ENCODE measurements at regions not wholly inside any gene's neighbourhood (a gene's known extent, or its start where the extent isn't known, plus 50 kb on each side); places are given as distances from the start of the nearest gene placed in this dataset.

GRCh38 chr6:142523515-142524375 is 221.9 kb downstream of the ADGRG6 start:
- no peak overlapping the region for H3K4me3 ChIP-seq (ENCODE audit: low read depth, low read length)
- DNase-seq (ENCODE audit: low read depth), result no peak
- no peak for TF ChIP-seq CTCF (conservative IDR thresholded peaks at IDR 0.05; ENCODE audit: low read depth, low read length)

- no peak for DNase-seq (ENCODE audit: low read depth)
- TF ChIP-seq CTCF (conservative IDR thresholded peaks at IDR 0.05; ENCODE audit: low read depth, low read length), result no peak
- no peak overlapping the region for H3K4me3 ChIP-seq (ENCODE audit: low read depth, low read length)
These were observed 228.8 kb downstream of the ADGRG6 start for GRCh38 chr6:142530566-142530965.

GRCh38 chr6:142531727-142532126 is 229.9 kb downstream of the ADGRG6 start:
- peak; percentile 48 for DNase-seq (ENCODE audit: low read depth)
- TF ChIP-seq CTCF (conservative IDR thresholded peaks at IDR 0.05; ENCODE audit: low read depth, low read length), result no peak
- no peak overlapping the region for H3K4me3 ChIP-seq (ENCODE audit: low read depth, low read length)

GRCh38 chr6:142534076-142534475 is 232.3 kb downstream of the ADGRG6 start:
- H3K4me3 ChIP-seq (ENCODE audit: low read depth, low read length), result no peak overlapping the region
- TF ChIP-seq CTCF (conservative IDR thresholded peaks at IDR 0.05; ENCODE audit: low read depth, low read length), result no peak
- DNase-seq (ENCODE audit: low read depth), result no peak

GRCh38 chr6:142534484-142534883 is 232.7 kb downstream of the ADGRG6 start:
- DNase-seq (ENCODE audit: low read depth), result no peak
- no peak overlapping the region for H3K4me3 ChIP-seq (ENCODE audit: low read depth, low read length)
- TF ChIP-seq CTCF (conservative IDR thresholded peaks at IDR 0.05; ENCODE audit: low read depth, low read length), result no peak

- DNase-seq (ENCODE audit: low read depth), result peak; percentile 44
- no peak overlapping the region for H3K4me3 ChIP-seq (ENCODE audit: low read depth, low read length)
- peak; percentile 69 for TF ChIP-seq CTCF (conservative IDR thresholded peaks at IDR 0.05; ENCODE audit: low read depth, low read length)
These were observed 236.0 kb downstream of the ADGRG6 start for GRCh38 chr6:142537612-142538478.

All from choroid plexus epithelial cell (primary cell).